WERI-Rb-1 (cell line): ENCODE measurements at regions not wholly inside any gene's neighbourhood (a gene's known extent, or its start where the extent isn't known, plus 50 kb on each side); places are given as distances from the start of the nearest gene placed in this dataset.

Experiments
- DNase-seq: peaks from one replicate; pipeline ENCODE4 v3.0.0-alpha.2; 2020
- H3K27ac ChIP-seq: fragments of 250-450 bp; sonication (Bioruptor Pico); 2 replicates; pipeline ENCODE4 v1.5.1; 2020; ENCODE audit warnings: mild to moderate bottlenecking, moderate library complexity
- H3K27me3 ChIP-seq: fragments of 250-450 bp; sonication (Bioruptor Pico); 2 replicates; pipeline ENCODE4 v1.5.1; 2021; ENCODE audit warnings: mild to moderate bottlenecking, low read depth, moderate library complexity; ENCODE audit not compliant: insufficient read depth, severe bottlenecking
- H3K36me3 ChIP-seq: fragments of 250-450 bp; sonication (Bioruptor Pico); 2 replicates; pipeline ENCODE4 v1.5.1; 2020; ENCODE audit warnings: mild to moderate bottlenecking, moderate library complexity
- H3K4me3 ChIP-seq: 2 replicates; pipeline ENCODE4 v1.5.1; 2011; ENCODE audit warnings: low read depth, mild to moderate bottlenecking, control low read depth, low read length
- H3K9me3 ChIP-seq: fragments of 250-450 bp; sonication (Bioruptor Pico); 2 replicates; pipeline ENCODE4 v1.5.1; 2021; ENCODE audit warnings: mild to moderate bottlenecking, moderate library complexity; ENCODE audit not compliant: severe bottlenecking
- TF ChIP-seq, protein P1 (sequence below): IDR thresholded peaks from 2 replicates; pipeline ENCODE4 v1.5.1; 2011; ENCODE audit warnings: low read depth, mild to moderate bottlenecking, control low read depth, inconsistent platforms, low read length

DNA sequence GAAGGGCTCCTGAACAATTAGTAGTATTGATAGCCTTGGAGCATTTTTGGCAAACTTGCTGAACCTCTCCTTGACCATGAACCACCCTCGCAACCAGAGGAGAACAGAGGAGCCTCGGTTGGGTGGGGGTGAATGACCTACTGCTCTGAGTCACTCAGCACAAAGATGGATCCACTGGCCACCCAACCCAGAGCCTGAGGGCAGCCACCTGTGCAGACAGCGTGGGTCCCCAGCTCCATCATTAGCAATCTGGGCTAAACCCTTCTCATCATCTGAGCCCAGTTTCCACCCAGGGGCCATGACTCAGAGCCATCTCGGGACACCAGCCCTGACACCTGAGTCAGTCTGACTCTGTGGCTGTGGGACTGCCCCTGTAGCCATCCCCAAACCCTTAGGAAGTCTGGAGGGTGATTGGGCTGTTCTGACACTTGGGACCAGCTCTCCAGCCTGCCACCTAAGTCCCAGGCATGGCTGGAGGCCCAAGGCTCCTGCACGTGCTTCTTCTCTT lies 171.8 kb upstream of the GPR26 start:
- TF ChIP-seq, protein P1, sequence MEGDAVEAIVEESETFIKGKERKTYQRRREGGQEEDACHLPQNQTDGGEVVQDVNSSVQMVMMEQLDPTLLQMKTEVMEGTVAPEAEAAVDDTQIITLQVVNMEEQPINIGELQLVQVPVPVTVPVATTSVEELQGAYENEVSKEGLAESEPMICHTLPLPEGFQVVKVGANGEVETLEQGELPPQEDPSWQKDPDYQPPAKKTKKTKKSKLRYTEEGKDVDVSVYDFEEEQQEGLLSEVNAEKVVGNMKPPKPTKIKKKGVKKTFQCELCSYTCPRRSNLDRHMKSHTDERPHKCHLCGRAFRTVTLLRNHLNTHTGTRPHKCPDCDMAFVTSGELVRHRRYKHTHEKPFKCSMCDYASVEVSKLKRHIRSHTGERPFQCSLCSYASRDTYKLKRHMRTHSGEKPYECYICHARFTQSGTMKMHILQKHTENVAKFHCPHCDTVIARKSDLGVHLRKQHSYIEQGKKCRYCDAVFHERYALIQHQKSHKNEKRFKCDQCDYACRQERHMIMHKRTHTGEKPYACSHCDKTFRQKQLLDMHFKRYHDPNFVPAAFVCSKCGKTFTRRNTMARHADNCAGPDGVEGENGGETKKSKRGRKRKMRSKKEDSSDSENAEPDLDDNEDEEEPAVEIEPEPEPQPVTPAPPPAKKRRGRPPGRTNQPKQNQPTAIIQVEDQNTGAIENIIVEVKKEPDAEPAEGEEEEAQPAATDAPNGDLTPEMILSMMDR, result no peak

DNA sequence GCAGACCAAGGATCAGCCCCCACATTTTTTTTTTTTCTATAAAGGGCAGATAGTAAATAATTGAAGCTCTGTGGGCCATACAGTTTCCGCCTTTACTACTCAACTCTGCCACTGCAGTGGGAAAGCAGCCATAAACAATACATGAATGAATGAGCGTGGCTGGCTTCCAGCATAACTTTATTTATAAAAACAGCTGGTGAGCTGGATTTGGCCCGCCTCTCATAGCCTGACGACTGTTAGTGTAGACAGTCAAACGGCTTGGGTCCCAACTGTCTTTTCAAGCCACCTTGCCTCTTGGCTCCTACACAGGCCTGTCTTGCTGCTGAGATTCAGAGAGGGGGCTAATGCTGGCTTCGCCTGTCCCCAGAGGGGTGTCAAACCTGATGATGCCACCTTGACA lies 169.8 kb upstream of the GPR26 start:
- no peak for DNase-seq
- no peaks in the 10 kb centered on the region for H3K27me3 ChIP-seq
- no peak overlapping the region for H3K27ac ChIP-seq
- no peaks in the 10 kb centered on the region for H3K9me3 ChIP-seq
- no peak overlapping the region for H3K4me3 ChIP-seq
- TF ChIP-seq, protein P1, result no peak
- H3K36me3 ChIP-seq, result no peaks in the 10 kb centered on the region

More for the DNA sequence above, 171.8 kb upstream of the GPR26 start:
- no peak for DNase-seq
- H3K27ac ChIP-seq, result no peak overlapping the region
- H3K36me3 ChIP-seq, result no peaks in the 10 kb centered on the region
- no peaks in the 10 kb centered on the region for H3K9me3 ChIP-seq
- H3K27me3 ChIP-seq, result no peaks in the 10 kb centered on the region
- H3K4me3 ChIP-seq, result no peak overlapping the region

DNA sequence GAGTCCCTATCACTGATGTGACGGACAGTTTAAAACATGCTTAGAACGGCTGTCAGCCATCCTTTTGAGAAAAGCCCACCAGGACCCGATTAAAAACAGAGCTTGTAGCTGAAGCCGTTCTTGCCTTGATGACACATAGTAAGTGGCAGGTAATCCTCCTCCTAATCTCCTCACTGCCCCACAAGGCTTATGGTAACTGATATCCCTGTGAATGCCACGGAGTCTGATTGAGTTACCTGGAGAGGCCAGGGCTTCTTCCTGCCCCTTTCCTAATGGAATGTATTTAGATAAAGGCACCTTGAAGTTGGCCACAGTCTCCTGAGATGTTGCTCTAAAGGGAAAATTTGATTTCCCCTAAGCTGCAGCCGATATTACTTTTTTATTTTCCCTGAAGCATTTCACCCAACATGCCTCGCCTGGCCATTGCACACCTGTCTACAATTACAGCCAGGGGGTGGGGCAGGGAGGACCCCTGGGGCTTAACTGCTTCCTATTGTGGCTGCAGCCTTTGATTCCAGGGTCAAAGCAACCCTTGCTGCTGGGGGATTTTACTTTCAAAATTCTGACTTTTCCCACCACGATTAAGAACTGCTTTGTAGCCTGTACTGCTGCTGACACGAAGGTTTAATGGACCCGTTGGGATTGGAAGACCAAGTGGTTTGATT lies 169.0 kb upstream of the GPR26 start:
- Histone ChIP-seq H3K9me3 (no peaks in the 10 kb centered on the region), H3K4me3 (no peak overlapping the region), H3K36me3 (no peaks in the 10 kb centered on the region), H3K27me3 (no peaks in the 10 kb centered on the region), H3K27ac (no peak overlapping the region)
- peak; percentile 58 for DNase-seq
- TF ChIP-seq, protein P1, result no peak

DNA sequence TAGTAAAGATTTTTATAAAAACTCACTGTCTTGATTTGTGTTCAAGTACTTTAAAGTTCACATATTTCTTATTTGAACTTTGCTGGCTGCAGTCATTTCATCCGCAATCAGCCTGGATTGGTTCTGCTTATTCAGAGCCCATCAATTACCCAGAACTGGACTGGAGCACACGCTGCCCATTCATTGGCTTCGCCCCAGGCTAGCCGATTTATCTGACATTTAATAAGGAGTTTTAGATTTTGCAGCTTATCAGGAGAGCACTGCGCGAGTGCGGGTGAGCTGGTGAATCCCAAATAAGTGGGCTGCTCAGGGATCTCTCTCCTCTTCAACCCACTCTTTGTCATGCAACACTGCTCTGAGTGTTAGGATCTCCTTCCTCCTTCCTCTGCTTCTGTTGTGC lies 166.0 kb upstream of the GPR26 start:
- no peaks in the 10 kb centered on the region for H3K9me3 ChIP-seq
- no peaks in the 10 kb centered on the region for H3K27me3 ChIP-seq
- H3K4me3 ChIP-seq, result no peak overlapping the region
- no peak overlapping the region for H3K27ac ChIP-seq
- TF ChIP-seq, protein P1, result no peak
- DNase-seq, result no peak
- H3K36me3 ChIP-seq, result no peaks in the 10 kb centered on the region

DNA sequence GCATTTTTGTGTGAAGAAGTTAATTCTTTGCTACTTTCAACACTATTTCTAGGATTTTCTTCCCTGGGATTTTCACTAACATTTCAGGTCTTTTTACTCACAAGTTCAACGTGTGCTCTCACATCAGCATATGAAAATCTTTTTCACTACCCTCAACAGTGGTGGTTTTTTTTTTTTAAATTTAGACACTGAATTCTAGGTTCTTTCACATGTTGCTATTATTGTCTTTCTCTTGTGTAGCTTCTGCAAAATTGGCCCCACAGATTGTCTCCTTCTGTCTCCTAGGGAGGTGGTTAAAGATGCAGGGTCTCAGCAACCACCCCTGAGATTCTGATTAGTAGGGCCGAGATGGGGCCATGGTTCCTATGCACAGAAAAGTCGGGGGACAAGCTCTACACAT lies 165.0 kb upstream of the GPR26 start:
- no peaks in the 10 kb centered on the region for H3K9me3 ChIP-seq
- H3K27me3 ChIP-seq, result no peaks in the 10 kb centered on the region
- H3K4me3 ChIP-seq, result no peak overlapping the region
- no peak overlapping the region for H3K27ac ChIP-seq
- TF ChIP-seq, protein P1, result no peak
- no peaks in the 10 kb centered on the region for H3K36me3 ChIP-seq
- DNase-seq, result no peak

DNA sequence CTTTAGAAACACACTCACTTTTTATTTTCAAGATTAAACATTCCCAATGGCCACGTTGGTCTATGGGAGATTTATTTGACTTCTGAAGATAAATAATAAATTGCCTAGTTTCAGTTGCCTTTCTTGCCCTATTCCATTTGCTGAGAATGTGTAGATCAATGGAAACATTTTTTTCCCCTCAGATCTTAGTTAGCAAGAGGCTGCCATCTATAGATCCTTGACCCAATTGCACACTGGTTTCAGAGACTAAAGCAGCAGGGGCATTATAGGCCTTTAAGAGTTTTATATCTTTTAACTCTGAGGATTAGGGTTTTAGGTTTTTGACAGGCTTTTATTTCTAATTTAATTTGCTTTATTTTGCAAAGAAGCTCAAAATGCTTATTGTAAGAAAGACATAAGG lies 163.2 kb upstream of the GPR26 start:
- Histone ChIP-seq H3K36me3 (no peaks in the 10 kb centered on the region), H3K4me3 (no peak overlapping the region), H3K9me3 (no peaks in the 10 kb centered on the region), H3K27me3 (no peaks in the 10 kb centered on the region), H3K27ac (no peak overlapping the region)
- no peak for DNase-seq
- TF ChIP-seq, protein P1, result peak; percentile 29; the same call in 1 of the 2 replicates
